HG03196 (cell line): ENCODE measurements at regions not wholly inside any gene's neighbourhood (a gene's known extent, or its start where the extent isn't known, plus 50 kb on each side); places are given as distances from the start of the nearest gene placed in this dataset.

ENCODE experiments used
- ATAC-seq: cut with Tn5 transposase; IDR thresholded peaks from one replicate; pipeline ENCODE4 v1.9.1; 2021; ENCODE audit not compliant: unreplicated experiment

DNA sequence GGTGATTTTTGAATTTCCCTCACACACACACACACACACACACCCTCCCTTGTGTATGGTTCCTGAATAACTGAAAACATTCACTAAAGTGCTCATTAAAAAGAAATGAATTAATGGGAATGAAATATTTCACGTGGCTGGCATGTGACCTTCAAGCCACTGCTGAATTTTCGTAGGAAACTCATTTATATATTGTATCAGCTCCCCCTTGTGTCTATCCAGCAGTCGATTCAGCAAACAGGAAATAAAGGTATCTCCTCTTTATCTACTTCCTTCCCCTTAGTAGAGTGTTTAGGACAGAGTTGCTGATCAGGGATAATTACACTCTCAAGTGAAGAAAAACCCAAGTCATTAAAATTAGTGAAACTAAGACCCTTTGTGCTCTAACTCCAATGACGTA, 912.6 kb upstream of the LCORL start:
- ATAC-seq, result no peak

GRCh38 chr4:18932730-18933339, 911.3 kb upstream of the LCORL start:
- ATAC-seq, result no peak

GRCh38 chr4:18931643-18932377, 910.3 kb upstream of the LCORL start:
- no peak for ATAC-seq

- no peak for ATAC-seq
Observed at GRCh38 chr4:18930487-18930886, 908.9 kb upstream of the LCORL start.

DNA sequence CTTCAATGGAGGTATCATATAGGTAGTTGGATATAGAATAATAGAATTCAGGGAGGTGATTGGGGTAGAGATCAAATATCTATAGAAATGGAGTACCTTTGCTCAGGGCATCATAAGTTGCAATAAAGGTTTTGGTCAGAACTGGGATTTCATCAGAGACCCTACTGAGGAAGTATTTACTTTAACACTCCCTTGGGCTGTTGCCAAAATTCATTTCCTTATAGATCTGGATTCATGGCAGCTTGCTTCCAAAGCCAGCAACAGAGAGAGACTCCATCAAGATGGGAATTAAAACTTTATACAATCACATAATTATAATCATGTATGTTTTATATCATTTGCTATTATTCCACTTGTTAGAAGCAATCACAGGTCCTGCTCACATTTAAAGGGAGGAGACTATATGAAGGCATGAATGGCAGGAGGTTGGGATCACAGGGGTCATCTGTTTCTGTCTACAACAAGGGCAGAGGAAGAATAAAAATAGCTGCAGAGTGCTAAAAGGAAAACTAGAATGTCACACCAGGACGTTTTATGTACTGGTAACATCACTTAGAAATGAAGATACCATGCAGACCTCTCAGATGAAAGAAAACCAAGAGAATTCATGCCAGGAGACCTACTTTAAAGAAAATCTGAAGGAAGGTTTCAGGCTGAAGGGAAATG, 902.1 kb upstream of the LCORL start:
- ATAC-seq, result no peak

GRCh38 chr4:18917689-18918088, 896.1 kb upstream of the LCORL start:
- ATAC-seq, result no peak

GRCh38 chr4:18914182-18914581, 892.6 kb upstream of the LCORL start:
- ATAC-seq, result no peak

DNA sequence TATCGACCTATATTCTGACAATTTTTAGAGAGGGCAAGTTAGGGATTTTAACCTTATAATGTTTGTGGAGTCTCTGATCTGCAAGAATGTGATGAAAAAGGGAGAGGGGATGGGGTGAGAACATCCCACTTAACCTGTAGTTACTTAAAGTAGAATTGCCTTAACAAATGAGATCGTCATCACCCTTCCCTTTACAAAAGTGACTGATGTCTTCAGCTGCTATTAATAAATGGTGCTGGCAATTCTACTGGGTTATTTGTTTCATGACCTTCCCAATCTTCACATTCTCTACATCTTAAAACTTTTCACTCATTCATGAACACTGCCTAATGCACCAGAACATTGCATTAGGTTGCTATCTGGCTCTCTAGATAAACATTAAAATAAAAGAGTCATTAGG, 873.4 kb upstream of the LCORL start:
- ATAC-seq, result no peak

DNA sequence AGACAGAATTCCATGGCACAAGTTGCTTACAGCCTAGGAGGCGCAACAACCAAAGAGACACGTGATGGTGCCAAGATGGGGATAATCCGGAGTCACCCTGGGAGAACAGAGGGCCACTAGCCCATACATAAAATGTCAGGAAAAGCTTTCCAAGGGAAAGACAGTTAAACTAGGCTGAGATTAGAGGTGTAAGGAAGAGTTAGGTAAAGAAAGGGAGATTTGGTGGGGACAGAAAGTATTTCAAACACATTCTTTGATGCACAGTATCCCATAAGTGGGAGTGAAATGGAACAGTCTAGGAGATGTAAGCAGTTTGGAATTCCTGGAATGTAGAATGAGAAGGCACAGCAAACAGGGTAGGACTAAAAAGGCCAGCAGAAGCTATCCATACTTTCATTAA, 860.9 kb upstream of the LCORL start:
- no peak for ATAC-seq

- ATAC-seq, result no peak
Observed at GRCh38 chr4:18881556-18881955, 860.0 kb upstream of the LCORL start.

DNA sequence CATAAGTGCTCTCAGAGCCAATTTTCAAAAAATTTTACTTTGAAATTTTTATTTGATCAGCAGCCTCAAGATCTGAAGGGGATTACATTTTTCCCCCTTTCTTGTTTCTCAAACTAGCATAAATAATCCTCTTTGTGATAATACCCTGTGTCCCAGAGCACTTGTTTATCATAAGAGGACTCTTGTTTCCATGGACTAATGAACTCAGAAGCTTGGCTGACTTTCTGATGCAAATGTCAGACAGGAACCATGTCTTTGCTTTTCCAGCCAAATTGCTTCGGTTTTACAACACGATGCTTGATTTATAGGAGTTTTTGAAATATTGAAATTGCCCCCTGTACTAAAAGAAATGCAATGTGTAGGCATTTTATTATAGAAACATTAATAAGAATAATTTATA, 859.3 kb upstream of the LCORL start:
- ATAC-seq, result no peak

- no peak for ATAC-seq
Observed at GRCh38 chr4:18878561-18878960, 857.0 kb upstream of the LCORL start.

- ATAC-seq, result no peak
Observed at GRCh38 chr4:18869166-18869565, 847.6 kb upstream of the LCORL start.

DNA sequence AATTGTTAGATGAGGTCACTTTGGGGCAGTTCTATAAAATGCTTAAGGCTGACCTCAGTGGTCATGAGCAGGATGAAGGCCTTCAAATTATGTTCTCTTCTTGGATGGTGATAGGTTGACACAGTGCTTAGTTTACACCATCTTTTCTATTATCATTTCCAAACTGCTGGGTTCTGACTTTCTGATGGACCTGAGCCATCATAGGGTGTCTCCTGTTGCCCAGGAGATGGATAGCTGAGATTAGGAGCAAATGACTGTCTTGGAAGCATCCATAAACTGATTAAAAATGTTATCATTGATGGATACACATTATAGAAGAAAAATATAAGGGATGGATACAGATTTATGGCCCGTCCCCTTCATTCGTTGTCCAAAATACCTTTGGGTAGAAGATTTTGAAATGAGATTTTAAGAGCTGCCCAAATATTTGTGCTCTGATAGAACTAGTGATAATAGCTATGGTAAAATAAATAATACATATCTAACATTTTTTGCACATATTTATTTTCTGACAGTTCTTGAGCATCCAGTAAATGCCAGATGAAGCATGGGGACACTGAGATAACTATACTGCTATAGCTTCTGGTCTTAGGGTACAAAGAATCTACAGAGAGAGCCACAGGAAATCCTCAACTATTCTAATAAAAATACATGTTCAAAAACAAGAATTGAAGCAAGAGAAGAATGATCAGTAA, 839.4 kb upstream of the LCORL start:
- no peak for ATAC-seq

GRCh38 chr4:18859468-18859867, 837.9 kb upstream of the LCORL start:
- ATAC-seq, result no peak

GRCh38 chr4:18858229-18858922, 836.8 kb upstream of the LCORL start:
- no peak for ATAC-seq

DNA sequence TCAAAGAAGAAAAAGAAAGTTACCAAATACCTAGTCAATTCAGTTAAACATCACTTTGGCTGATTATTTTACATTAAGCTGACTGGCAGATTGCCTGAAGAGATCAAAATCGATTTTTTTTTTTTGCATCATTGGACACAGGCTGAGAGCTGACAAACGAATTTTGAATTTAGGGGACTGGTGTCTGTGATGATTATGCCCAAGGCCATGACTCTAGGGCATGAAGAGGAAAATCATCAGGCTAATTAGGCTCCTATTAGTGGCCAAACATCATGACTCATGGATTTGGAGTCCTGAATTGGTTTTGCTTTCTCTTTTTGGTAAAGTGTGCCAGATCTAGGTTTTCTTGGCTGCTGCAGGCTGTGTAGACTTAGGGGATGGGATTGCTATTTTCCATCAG, 829.3 kb upstream of the LCORL start:
- ATAC-seq, result no peak

- ATAC-seq, result no peak
Observed at GRCh38 chr4:18847249-18847890, 825.8 kb upstream of the LCORL start.

DNA sequence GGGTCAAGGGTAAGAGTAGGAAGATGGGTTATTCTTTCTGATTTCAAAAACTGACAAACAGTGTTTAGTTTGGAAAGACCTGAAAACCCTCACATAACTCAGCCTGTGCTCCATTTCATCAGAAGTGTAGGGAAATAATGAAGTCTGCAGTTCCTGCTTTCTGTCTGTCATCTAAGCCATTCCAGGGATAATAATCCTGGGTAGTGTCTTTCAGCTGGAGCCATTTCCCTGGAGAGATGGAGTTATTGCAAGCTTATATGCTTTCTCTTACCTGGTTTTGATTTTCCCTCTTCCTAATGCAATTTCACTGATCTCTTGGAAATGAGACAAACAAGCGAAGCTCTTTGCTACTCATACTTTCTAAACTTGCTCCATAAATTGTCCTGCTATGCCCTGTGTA, 824.8 kb upstream of the LCORL start:
- ATAC-seq, result no peak

DNA sequence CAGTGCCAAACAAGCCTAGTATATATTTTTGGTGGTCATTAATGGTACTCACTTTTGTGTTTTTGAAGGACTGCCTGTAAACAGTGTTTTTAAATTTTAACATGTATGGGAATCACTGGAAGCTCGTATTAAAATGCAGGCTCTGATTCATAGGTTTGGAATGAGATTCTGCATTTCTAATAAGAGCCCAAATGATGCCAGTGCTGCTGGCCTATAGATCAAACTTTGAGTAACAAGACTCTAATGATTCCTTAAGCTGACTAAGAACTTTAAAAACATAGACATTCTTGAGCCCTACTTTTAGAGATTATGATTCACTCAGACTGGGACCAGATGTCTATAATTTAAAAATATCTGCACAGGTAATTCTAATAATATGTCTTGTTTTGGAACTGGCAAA, 823.2 kb upstream of the LCORL start:
- ATAC-seq, result no peak

DNA sequence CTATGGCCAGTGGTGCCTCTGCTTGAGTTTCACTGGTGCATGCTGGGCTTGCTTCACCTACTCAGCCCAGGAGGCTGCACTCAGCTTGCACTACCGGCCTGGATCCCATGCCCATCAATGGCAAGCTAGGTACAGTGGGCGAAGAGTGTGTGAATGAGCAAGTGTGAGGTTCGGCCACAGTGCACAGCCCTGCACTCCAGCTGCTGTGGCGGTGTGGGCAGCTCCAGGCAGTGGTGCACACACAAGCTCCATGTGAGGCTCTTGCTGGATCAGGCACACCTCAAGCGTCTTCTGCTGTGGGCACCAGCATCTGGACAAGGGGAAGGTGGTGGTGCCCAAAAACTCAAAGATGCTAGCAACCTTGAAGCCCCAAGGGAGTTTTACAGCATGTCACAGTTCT, 820.9 kb upstream of the LCORL start:
- ATAC-seq, result no peak
